NCI-H2196 (cell line): ENCODE measurements at regions not wholly inside any gene's neighbourhood (a gene's known extent, or its start where the extent isn't known, plus 50 kb on each side); places are given as distances from the start of the nearest gene placed in this dataset.

Source experiments
- DNase-seq: peaks from one replicate; lab custom pipeline; 2025; ENCODE audit not compliant: unreplicated experiment; lab: John Stamatoyannopoulos, UW

DNA sequence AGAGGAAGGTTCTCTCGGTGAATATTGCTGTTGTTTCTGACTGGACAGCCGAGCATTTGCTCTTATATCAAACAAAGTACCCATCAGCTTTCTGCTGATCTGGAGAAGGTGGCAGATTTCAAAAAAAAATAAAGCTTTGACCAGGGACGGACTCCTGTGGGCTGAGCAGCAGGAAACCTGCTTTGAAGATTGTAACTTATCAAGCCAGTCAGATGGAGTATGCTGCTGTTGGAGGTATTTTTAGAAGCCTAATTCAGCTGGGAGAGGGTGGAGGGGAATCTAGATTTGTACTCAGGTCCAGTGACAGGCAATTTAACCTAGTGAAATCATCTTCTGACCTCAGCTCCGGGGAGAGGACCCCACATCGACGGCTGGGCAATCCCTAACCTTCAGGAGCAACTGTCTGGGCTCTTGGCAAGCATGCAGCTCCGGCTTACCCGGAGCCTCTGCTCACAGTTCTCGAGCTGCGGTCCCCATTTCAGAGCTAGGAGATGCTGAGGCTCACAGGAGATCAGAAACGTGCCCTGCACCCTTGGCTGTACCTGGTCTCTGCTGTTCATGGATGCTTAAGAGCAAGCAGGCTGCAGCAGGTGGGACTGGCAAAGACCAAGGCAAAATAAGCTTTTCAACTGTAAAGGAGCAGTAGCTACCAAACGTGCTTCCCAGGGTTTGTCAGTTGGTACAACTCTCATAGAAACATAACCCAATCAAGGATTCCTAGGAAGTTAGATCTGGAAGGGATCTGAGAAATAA is 89.3 kb upstream of the ST8SIA2 start:
- no peak for DNase-seq

- no peak for DNase-seq
These were observed 88.3 kb upstream of the ST8SIA2 start for GRCh38 chr15:92305343-92305742.

GRCh38 chr15:92306663-92307062 is 87.0 kb upstream of the ST8SIA2 start:
- no peak for DNase-seq

GRCh38 chr15:92315144-92315543 is 78.5 kb upstream of the ST8SIA2 start:
- DNase-seq, result no peak

GRCh38 chr15:92315595-92316211 is 78.0 kb upstream of the ST8SIA2 start:
- DNase-seq, result no peak

DNA sequence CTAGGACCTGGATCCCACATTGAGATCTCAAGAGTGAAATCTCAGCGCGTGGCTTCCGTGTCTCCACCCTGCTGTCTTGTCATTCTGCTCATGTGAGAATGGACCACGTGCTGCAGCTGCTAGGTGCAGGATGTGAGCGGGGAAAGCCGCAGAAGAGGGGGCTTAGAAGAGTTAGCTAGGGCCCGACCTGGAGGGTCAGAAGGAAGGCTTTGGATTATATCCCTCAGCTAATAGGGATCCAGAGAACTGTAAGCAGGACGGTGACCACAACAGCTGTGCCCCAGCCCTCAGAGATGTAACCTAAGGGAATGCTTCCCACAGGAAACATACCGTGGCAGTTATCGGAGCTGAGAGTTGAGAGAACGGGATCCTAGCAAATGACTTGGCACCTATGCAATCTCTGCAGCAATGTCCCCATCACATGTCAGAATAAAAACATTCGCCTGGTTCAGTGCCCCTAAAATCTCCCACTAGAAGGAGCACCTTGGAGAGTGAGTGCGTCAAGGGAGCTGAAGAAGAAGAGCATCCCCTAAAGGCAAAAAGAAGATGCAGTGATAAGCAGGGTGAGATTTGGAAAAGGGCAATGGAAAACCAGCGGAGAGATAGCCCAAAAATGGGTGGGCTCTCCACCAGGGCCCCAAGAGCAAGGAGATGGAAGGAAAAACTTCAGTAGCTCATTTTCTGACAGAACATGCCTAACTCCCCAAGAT is 76.9 kb upstream of the ST8SIA2 start:
- DNase-seq, result no peak

DNA sequence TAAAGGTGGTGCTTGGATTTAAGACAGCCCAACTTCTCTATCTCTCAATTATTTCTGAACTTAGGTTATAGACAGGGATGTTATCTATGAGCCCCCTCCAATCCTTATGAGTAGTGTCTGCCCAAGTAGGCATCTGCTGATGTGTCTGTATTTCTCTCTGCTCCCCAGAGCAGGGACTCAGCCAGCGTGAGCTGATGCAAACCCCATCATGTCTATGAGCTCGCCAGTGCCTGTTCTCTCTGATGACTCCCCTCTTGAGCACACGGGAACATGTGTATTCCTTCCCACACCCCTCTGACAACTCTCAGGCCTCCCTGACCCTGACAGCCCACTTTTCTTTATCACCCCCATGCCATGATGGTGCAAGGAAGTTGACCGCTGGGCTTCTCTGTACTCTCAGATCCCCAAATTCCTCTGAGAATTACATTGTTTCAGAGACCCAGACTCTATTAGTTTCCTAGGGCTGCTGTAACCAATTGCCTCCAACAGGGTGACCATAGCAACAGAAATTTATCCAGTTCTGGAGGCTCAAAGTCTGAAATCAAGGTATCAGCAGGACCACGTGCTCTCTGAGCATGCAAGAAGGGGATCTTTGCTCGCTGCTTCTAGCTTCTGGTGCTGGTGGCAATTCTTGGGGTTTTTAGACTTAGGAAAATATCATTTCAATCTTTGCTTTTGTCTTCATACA is 73.5 kb upstream of the ST8SIA2 start:
- DNase-seq, result no peak

DNA sequence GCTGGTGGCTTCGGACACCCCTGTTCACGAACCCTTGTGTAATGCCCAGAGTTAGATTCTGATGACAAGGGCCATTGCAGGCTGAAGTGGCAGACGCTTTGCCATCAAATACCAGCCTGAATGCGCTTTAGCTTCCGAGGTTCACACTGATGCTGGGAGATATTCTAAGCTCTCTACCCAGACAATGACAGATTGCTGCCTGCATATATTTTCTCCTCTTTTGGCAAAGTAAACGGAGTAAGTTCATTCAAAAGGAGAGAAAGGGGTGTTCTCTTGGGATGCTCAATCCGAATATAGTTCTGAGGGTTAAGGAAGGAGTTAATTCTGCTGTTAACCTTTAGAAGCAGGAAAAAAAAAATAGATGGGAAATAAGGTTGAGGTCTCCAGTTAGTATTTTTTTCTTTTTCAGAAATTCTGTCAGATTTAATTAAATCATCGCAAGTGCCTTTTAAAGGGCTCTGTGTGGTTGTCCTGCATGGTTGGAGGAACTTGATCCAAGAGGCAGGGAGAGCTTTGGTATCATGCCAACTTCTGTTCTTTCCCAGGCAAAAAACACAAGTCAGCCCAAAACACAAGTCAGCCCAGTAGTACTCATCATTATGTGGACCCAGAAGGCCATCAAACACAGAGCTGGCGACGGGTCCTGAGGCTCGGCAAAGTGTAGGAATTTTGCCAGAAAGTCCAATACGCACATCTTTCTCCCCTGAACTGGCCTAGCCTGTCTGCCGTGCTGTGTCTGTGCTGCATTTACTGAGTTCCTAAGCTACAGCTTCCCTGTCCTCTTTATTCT is 70.9 kb upstream of the ST8SIA2 start:
- no peak for DNase-seq

- no peak for DNase-seq
These were observed 70.2 kb upstream of the ST8SIA2 start for GRCh38 chr15:92323525-92323924.

GRCh38 chr15:92324101-92324963 is 69.3 kb upstream of the ST8SIA2 start:
- no peak for DNase-seq

DNA sequence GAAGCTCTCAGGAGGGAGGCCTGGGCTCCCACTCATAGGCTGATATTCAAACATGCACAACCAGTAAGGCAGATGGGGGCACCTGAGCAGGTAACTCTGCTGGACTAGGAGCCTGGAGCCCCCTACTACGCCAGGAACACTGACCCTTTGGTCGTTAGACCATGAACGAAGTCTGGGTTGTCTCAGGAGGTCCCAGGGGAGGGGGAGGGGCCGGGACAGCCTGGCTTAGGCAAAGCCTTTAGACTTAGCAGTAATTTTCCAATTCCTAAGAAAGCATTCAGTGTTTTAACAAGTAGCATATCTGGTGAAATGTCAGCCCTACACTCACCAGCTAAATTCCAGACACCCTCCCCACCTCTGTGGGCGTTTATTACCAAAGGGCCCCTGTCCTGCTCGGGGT is 67.4 kb upstream of the ST8SIA2 start:
- no peak for DNase-seq

DNA sequence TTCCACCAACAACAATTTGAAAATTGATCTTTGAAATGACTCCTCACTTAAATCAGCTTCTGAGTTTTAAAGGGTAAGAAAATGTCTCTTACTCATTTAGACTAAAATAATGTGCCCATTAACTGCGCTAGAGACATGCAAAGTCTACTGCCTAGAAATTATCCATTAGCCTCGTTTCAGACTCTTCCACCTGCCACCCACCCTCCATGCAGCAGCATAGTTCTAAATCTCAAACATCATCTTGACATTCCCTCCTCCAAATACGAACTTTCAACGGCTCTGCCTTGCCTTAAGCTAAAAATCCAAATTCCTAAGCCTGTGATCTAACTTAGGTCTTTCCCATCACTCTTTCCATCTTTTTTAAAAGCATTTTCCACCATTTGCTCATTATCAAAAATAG is 66.6 kb upstream of the ST8SIA2 start:
- no peak for DNase-seq

GRCh38 chr15:92328207-92328606 is 65.5 kb upstream of the ST8SIA2 start:
- DNase-seq, result no peak

GRCh38 chr15:92332125-92332899 is 61.4 kb upstream of the ST8SIA2 start:
- no peak for DNase-seq

GRCh38 chr15:92333709-92334108 is 60.0 kb upstream of the ST8SIA2 start:
- no peak for DNase-seq

GRCh38 chr15:92336419-92336987 is 57.2 kb upstream of the ST8SIA2 start:
- no peak for DNase-seq

DNA sequence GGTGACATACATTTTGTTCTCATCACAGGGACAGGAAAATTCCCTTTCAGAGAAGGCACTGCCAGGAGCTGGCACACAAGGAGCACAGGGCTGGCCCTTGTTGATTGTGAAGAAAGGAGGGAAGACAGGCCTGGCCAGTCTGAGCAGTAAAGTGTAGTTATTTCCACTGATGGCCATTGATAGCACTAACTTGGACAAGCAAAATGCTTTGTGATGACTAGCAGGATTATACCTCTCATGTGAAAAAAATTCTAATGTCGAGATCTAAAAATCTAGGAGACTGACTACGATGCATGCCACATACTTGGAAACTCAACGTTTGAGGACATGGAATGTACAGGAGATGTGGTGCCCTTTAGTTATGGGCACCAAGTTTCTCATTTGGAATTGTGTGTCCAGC is 54.3 kb upstream of the ST8SIA2 start:
- no peak for DNase-seq
